ENCODE measurements at regions not wholly inside any gene's neighbourhood (a gene's known extent, or its start where the extent isn't known, plus 50 kb on each side); places are given as distances from the start of the nearest gene placed in this dataset.

GRCh38 chr3:66717806-66718205, 217.0 kb upstream of the LRIG1 start:
- DNase-seq (ENCODE audit: low spot score): no peak
- no peak overlapping the region for H3K27ac ChIP-seq
- TF ChIP-seq CTCF (IDR thresholded peaks at IDR 0.05): no peak
- no peak overlapping the region for H3K4me3 ChIP-seq

- H3K4me3 ChIP-seq: no peak overlapping the region
- H3K27ac ChIP-seq: no peak overlapping the region
- no peak for DNase-seq (ENCODE audit: low spot score)
- TF ChIP-seq CTCF (IDR thresholded peaks at IDR 0.05): no peak
These were observed 219.1 kb upstream of the LRIG1 start for GRCh38 chr3:66719796-66720356.

GRCh38 chr3:66720508-66720907, 219.7 kb upstream of the LRIG1 start:
- Histone ChIP-seq H3K27ac (no peak overlapping the region), H3K4me3 (no peak overlapping the region)
- TF ChIP-seq CTCF (IDR thresholded peaks at IDR 0.05): no peak
- DNase-seq (ENCODE audit: low spot score): no peak

- DNase-seq (ENCODE audit: low spot score): peak; percentile 78
- TF ChIP-seq CTCF (IDR thresholded peaks at IDR 0.05): no peak
- Histone ChIP-seq H3K27ac (peak overlapping the region; percentile 50 to 73), H3K4me3 (no peak overlapping the region)
These were observed 221.9 kb upstream of the LRIG1 start for GRCh38 chr3:66722675-66723074.

GRCh38 chr3:66723231-66723630, 222.4 kb upstream of the LRIG1 start:
- H3K4me3 ChIP-seq: no peak overlapping the region
- no peak for TF ChIP-seq CTCF (IDR thresholded peaks at IDR 0.05)
- no peak for DNase-seq (ENCODE audit: low spot score)
- peak overlapping the region; percentile 50 to 73 for H3K27ac ChIP-seq

- Histone ChIP-seq H3K4me3 (no peak overlapping the region), H3K27ac (no peak overlapping the region)
- DNase-seq (ENCODE audit: low spot score): no peak
- no peak for TF ChIP-seq CTCF (IDR thresholded peaks at IDR 0.05)
These were observed 229.0 kb upstream of the LRIG1 start for GRCh38 chr3:66729687-66730393.
